Natural killer cell (primary cell): ENCODE measurements at regions not wholly inside any gene's neighbourhood (a gene's known extent, or its start where the extent isn't known, plus 50 kb on each side); places are given as distances from the start of the nearest gene placed in this dataset.

Source experiments
- ATAC-seq, 3 donors: fragments of 150-1000 bp in 2 of 3; fragments of 200-7000 bp in 1 of 3; cut with Tn5 transposase; 1 replicate in 1 of 3; 2 replicates in 2 of 3; pipeline ENCODE4 v1.10.0; 2021; ENCODE audit warnings: mild to moderate bottlenecking in 2 of 3, moderate library complexity in 2 of 3
- DNase-seq, 2 donors: peaks; one replicate each; pipeline versions ENCODE4 v3.0.0 to v3.0.0-alpha.2; 2013 to 2021; ENCODE audit warnings: mixed read lengths in 1 of 2
- H3K27ac ChIP-seq: one replicate; pipeline ENCODE4 v1.5.1; 2013; ENCODE audit warnings: mild to moderate bottlenecking, low read length
- H3K27me3 ChIP-seq: one replicate; pipeline ENCODE4 v1.6.1; 2013; ENCODE audit warnings: low read length; ENCODE audit not compliant: control insufficient read depth, insufficient read depth
- H3K36me3 ChIP-seq: one replicate; pipeline ENCODE4 v1.6.1; 2013; ENCODE audit warnings: low read length; ENCODE audit not compliant: control insufficient read depth, insufficient read depth
- H3K4me1 ChIP-seq: one replicate; pipeline ENCODE4 v1.6.1; 2013; ENCODE audit warnings: low read length; ENCODE audit not compliant: control insufficient read depth, insufficient read depth
- H3K4me3 ChIP-seq: one replicate; pipeline ENCODE4 v1.5.1; 2013; ENCODE audit warnings: low read length
- H3K9me3 ChIP-seq: one replicate; pipeline ENCODE4 v1.6.1; 2013; ENCODE audit warnings: low read length; ENCODE audit not compliant: control insufficient read depth, insufficient read depth
- H3K27ac Mint-ChIP-seq, 2 donors: one replicate each; pipeline ENCODE4 v1.8.0; 2022; ENCODE audit warnings: mild to moderate bottlenecking in 2 of 2, mixed read lengths in 2 of 2, moderate library complexity in 1 of 2
- H3K27me3 Mint-ChIP-seq, 2 donors: one replicate each; pipeline ENCODE4 v1.8.0; 2022; ENCODE audit warnings: low read depth in 2 of 2, mixed read lengths in 2 of 2
- H3K36me3 Mint-ChIP-seq: one replicate; pipeline ENCODE4 v1.8.0; 2022; ENCODE audit warnings: mixed read lengths
- H3K4me1 Mint-ChIP-seq, 2 donors: one replicate each; pipeline ENCODE4 v1.8.0; 2022; ENCODE audit warnings: mixed read lengths in 2 of 2
- H3K4me3 Mint-ChIP-seq: one replicate; pipeline ENCODE4 v1.8.0; 2022; ENCODE audit warnings: mild to moderate bottlenecking, moderate library complexity, mixed read lengths
- H3K9me3 Mint-ChIP-seq, 2 donors: one replicate each; pipeline ENCODE4 v1.8.0; 2022; ENCODE audit warnings: mixed read lengths in 2 of 2
- WGBS: methylation state at CpG from one replicate; pipeline ENCODE4 v1.1.7; 2013; ENCODE audit warnings: missing lambda C conversion rate; ENCODE audit not compliant: insufficient coverage; 5-methylcytosine and 5-hydroxymethylcytosine counted together
- intact Hi-C: fragments of 100-400 bp; cut with micrococcal nuclease; formaldehyde crosslinking; loops from one replicate; pipeline ENCODE4 v1.14.2; 2022
- TF ChIP-seq, protein P1 (sequence below): fragments of 200-600 bp; IDR thresholded peaks from one replicate; pipeline ENCODE4 v1.8.0; 2022; ENCODE audit warnings: antibody characterized with exemption

- H3K4me3 ChIP-seq, result no peak overlapping the region
- no peak for DNase-seq
- intact Hi-C loops, result no loop called here
- H3K36me3 ChIP-seq, result no peaks in the 10 kb centered on the region
- H3K27ac ChIP-seq, result no peak overlapping the region
- no peaks in the 10 kb centered on the region for H3K9me3 ChIP-seq
- WGBS, result 78% methylated on average over 9 of the region's 9 CpGs
- H3K36me3 Mint-ChIP-seq, result no peaks in the 10 kb centered on the region
- ATAC-seq, result no peak
- TF ChIP-seq, protein P1, sequence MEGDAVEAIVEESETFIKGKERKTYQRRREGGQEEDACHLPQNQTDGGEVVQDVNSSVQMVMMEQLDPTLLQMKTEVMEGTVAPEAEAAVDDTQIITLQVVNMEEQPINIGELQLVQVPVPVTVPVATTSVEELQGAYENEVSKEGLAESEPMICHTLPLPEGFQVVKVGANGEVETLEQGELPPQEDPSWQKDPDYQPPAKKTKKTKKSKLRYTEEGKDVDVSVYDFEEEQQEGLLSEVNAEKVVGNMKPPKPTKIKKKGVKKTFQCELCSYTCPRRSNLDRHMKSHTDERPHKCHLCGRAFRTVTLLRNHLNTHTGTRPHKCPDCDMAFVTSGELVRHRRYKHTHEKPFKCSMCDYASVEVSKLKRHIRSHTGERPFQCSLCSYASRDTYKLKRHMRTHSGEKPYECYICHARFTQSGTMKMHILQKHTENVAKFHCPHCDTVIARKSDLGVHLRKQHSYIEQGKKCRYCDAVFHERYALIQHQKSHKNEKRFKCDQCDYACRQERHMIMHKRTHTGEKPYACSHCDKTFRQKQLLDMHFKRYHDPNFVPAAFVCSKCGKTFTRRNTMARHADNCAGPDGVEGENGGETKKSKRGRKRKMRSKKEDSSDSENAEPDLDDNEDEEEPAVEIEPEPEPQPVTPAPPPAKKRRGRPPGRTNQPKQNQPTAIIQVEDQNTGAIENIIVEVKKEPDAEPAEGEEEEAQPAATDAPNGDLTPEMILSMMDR, result no peak
- no peaks in the 10 kb centered on the region for H3K27me3 ChIP-seq
- H3K27ac Mint-ChIP-seq, result no peak overlapping the region
- H3K4me3 Mint-ChIP-seq, result no peak overlapping the region
- no peaks in the 10 kb centered on the region for H3K9me3 Mint-ChIP-seq
- H3K4me1 ChIP-seq, result no peaks in the 10 kb centered on the region
- no peaks in the 10 kb centered on the region for H3K4me1 Mint-ChIP-seq
- H3K27me3 Mint-ChIP-seq, result peaks cover 10 to 58% of the 10 kb centered on the region in 2 donors
Observed at GRCh38 chr17:27986805-27987684, 55.4 kb upstream of the NLK start.

DNA sequence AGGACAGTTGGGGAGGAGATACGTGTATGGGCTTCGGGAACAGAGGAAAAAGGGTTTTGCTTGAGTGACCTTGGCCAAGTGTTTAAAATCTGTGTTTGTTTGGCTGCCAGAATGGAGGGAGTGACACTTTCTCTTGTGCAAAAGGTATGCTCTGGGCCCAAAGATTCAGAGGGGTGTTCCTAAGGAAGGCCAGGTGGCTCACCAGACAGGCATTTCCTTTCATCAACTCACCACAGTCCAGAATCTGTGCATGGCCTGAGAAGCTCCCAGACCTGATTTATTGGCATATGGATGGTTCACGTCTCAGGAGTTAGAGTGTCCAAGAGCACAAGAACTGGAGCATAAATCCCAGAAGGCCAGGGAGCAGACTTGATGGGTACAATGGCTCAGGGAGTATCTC, 53.4 kb upstream of the NLK start:
- H3K36me3 ChIP-seq, result no peaks in the 10 kb centered on the region
- WGBS, result 86% methylated on average over 3 of the region's 3 CpGs
- no peaks in the 10 kb centered on the region for H3K4me1 ChIP-seq
- H3K4me3 Mint-ChIP-seq, result no peak overlapping the region
- H3K9me3 Mint-ChIP-seq, result no peaks in the 10 kb centered on the region
- H3K9me3 ChIP-seq, result no peaks in the 10 kb centered on the region
- TF ChIP-seq, protein P1, result no peak
- H3K36me3 Mint-ChIP-seq, result no peaks in the 10 kb centered on the region
- H3K27ac Mint-ChIP-seq, result no peak overlapping the region
- H3K27me3 ChIP-seq, result no peaks in the 10 kb centered on the region
- no peaks in the 10 kb centered on the region for H3K4me1 Mint-ChIP-seq
- no peak for DNase-seq
- peaks cover 12 to 42% of the 10 kb centered on the region in 2 donors for H3K27me3 Mint-ChIP-seq
- intact Hi-C loops, result no loop called here
- ATAC-seq, result no peak
- H3K27ac ChIP-seq, result no peak overlapping the region
- no peak overlapping the region for H3K4me3 ChIP-seq

- 89% methylated on average over 1 of the region's 2 CpGs for WGBS
- Mint-ChIP-seq H3K9me3 (no peaks in the 10 kb centered on the region), H3K27me3 (peaks cover 12 to 36% of the 10 kb centered on the region in 2 donors), H3K4me1 (no peaks in the 10 kb centered on the region), H3K27ac (no peak overlapping the region), H3K4me3 (no peak overlapping the region), H3K36me3 (no peaks in the 10 kb centered on the region)
- ATAC-seq, result no peak
- Histone ChIP-seq H3K27me3 (no peaks in the 10 kb centered on the region), H3K4me1 (no peaks in the 10 kb centered on the region), H3K36me3 (no peaks in the 10 kb centered on the region), H3K27ac (no peak overlapping the region), H3K4me3 (no peak overlapping the region), H3K9me3 (no peaks in the 10 kb centered on the region)
- intact Hi-C loops, result no loop called here
- TF ChIP-seq, protein P1, result no peak
- DNase-seq, result no peak
Observed at GRCh38 chr17:27990100-27990499, 52.4 kb upstream of the NLK start.

DNA sequence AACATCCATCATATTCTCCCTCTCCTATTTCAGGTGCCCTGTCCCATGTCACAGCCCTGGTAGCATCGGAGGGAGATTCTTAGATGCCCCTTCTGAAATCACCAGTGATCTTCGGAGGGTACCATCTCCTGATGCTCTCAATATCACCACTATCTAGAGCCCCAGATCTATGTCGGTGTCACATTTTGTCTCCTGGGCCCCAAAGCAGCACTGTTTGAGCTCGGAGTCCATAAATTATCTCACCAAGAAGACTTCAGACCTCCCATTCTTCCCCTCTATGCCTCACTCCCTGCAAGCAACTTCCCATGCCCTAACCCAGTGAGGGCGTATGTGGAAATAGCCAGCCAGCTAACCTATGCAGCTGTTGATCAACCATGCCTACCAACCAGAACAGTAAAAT, 51.5 kb upstream of the NLK start:
- intact Hi-C loops, result no loop called here
- Mint-ChIP-seq H3K4me3 (no peak overlapping the region), H3K27ac (no peak overlapping the region), H3K36me3 (no peaks in the 10 kb centered on the region), H3K27me3 (peaks cover 19 to 36% of the 10 kb centered on the region in 2 donors), H3K4me1 (no peaks in the 10 kb centered on the region), H3K9me3 (no peaks in the 10 kb centered on the region)
- no peaks in the 10 kb centered on the region for H3K36me3 ChIP-seq
- ATAC-seq (no peak), DNase-seq (no peak)
- TF ChIP-seq, protein P1, result no peak
- H3K27me3 ChIP-seq, result no peaks in the 10 kb centered on the region
- H3K4me3 ChIP-seq, result no peak overlapping the region
- no peak overlapping the region for H3K27ac ChIP-seq
- WGBS, result 93% methylated on average over 5 of the region's 5 CpGs
- no peaks in the 10 kb centered on the region for H3K4me1 ChIP-seq
- no peaks in the 10 kb centered on the region for H3K9me3 ChIP-seq
